ENCODE measurements at regions not wholly inside any gene's neighbourhood (a gene's known extent, or its start where the extent isn't known, plus 50 kb on each side); places are given as distances from the start of the nearest gene placed in this dataset.

- TF ChIP-seq EZH2 (IDR thresholded peaks at IDR 0.05; ENCODE audit: borderline replicate concordance, insufficient read depth, low read depth, low read length, poor library complexity, severe bottlenecking) (no peak), CTCF (IDR thresholded peaks at IDR 0.05) (no peak)
- H3K9ac ChIP-seq (ENCODE audit: low read length), result no peak overlapping the region
- ATAC-seq (ENCODE audit: low read depth) (no peak), DNase-seq (no peak)
- no peaks in the 10 kb centered on the region for H3K27me3 ChIP-seq (replicated peaks in 1 of 4; ENCODE audit: control extremely low read depth in 1 of 4, control insufficient read depth in 3 of 4, insufficient read depth in 4 of 4, low read length in 3 of 4)
- no peaks in the 10 kb centered on the region for H3K4me1 Mint-ChIP-seq
- POLR2A ChIA-PET, result no interaction called here
- H3K9me3 Mint-ChIP-seq (ENCODE audit: insufficient read depth), result no peaks in the 10 kb centered on the region
- H3K79me2 ChIP-seq (ENCODE audit: control insufficient read depth, insufficient read depth, low read length), result no peaks in the 10 kb centered on the region
- peaks cover 0 to 7% (median 0%) of the 10 kb centered on the region in 3 donors for H3K9me3 ChIP-seq (ENCODE audit: control extremely low read depth in 1 of 3, control insufficient read depth in 2 of 3, insufficient read depth in 1 of 3, low read length in 2 of 3)
- H3K27ac ChIP-seq (ENCODE audit: low read length in 2 of 2), result no peak overlapping the region
- no peaks in the 10 kb centered on the region for H3K4me1 ChIP-seq (ENCODE audit: control insufficient read depth in 2 of 2, insufficient read depth in 2 of 2, low read length in 2 of 2)
- H3K4me2 ChIP-seq (replicated peaks; ENCODE audit: low read depth, low read length, poor library complexity, severe bottlenecking), result no peak overlapping the region
- no peak overlapping the region for H3K4me3 ChIP-seq (ENCODE audit: control extremely low read depth in 1 of 5, extremely low read depth in 1 of 5, insufficient read depth in 1 of 5, low read depth in 2 of 5, low read length in 4 of 5)
- H3K4me3 Mint-ChIP-seq, result no peak overlapping the region
- H3K27ac Mint-ChIP-seq, result no peak overlapping the region
- no CpG with 5 or more reads among the region's 2 CpGs for WGBS (ENCODE audit: insufficient coverage)
- H4K20me1 ChIP-seq (ENCODE audit: control insufficient read depth, insufficient read depth, low read length, poor library complexity, severe bottlenecking), result no peaks in the 10 kb centered on the region
- H2AFZ ChIP-seq (ENCODE audit: insufficient read depth, low read depth, low read length, poor library complexity, severe bottlenecking), result no peak overlapping the region
- intact Hi-C loops (cut with micrococcal nuclease), result no loop called here
- peaks cover 9% of the 10 kb centered on the region for H3K27me3 Mint-ChIP-seq
- CTCF ChIA-PET, result no interaction called here
- no peaks in the 10 kb centered on the region for H3K36me3 ChIP-seq (replicated peaks in 1 of 2; ENCODE audit: control extremely low read depth in 1 of 2, control insufficient read depth in 1 of 2, extremely low read depth in 1 of 2, insufficient read depth in 2 of 2, low read length in 1 of 2)
These were observed 52.9 kb upstream of the AKAP12 start for GRCh38 chr6:151186804-151187330.
